ENCODE measurements at regions not wholly inside any gene's neighbourhood (a gene's known extent, or its start where the extent isn't known, plus 50 kb on each side); places are given as distances from the start of the nearest gene placed in this dataset.

- Histone ChIP-seq H4K20me1 (replicated peaks; ENCODE audit: insufficient read depth) (no peaks in the 10 kb centered on the region), H3K36me3 (ENCODE audit: insufficient read depth) (no peaks in the 10 kb centered on the region), H3K79me2 (replicated peaks; ENCODE audit: insufficient read depth) (no peaks in the 10 kb centered on the region), H3K4me3 (no peak overlapping the region), H3K4me2 (no peak overlapping the region), H2AFZ (no peak overlapping the region), H3F3A (replicated peaks; ENCODE audit: low read depth) (no peaks in the 10 kb centered on the region), H3K27me3 (ENCODE audit: insufficient read depth) (no peaks in the 10 kb centered on the region), H3K9me2 (ENCODE audit: insufficient read depth) (no peaks in the 10 kb centered on the region), H3K27ac (ENCODE audit: low read depth) (no peak overlapping the region), H3K4me1 (ENCODE audit: insufficient read depth) (peaks cover 6% of the 10 kb centered on the region)
- H3K4me1 Mint-ChIP-seq, result peaks cover 7% of the 10 kb centered on the region; the same call in 2 of the 3 replicates
- DNase-seq (ENCODE audit: low spot score) (no peak), ATAC-seq (no peak)
- no peak overlapping the region for H3K4me3 Mint-ChIP-seq
- TF ChIP-seq ETS1 (IDR thresholded peaks at IDR 0.05), result no peak
- TF ChIP-seq NANOG (IDR thresholded peaks at IDR 0.05; ENCODE audit: borderline replicate concordance), result no peak
- TF ChIP-seq JUNB (IDR thresholded peaks at IDR 0.05; ENCODE audit: unreplicated experiment), result no peak
- TF ChIP-seq ZNF114 (CRISPR knock-in tag; IDR thresholded peaks at IDR 0.05), result no peak
- no peak for TF ChIP-seq STAT1 (IDR thresholded peaks at IDR 0.05; ENCODE audit: unreplicated experiment)
- TF ChIP-seq, protein P1, sequence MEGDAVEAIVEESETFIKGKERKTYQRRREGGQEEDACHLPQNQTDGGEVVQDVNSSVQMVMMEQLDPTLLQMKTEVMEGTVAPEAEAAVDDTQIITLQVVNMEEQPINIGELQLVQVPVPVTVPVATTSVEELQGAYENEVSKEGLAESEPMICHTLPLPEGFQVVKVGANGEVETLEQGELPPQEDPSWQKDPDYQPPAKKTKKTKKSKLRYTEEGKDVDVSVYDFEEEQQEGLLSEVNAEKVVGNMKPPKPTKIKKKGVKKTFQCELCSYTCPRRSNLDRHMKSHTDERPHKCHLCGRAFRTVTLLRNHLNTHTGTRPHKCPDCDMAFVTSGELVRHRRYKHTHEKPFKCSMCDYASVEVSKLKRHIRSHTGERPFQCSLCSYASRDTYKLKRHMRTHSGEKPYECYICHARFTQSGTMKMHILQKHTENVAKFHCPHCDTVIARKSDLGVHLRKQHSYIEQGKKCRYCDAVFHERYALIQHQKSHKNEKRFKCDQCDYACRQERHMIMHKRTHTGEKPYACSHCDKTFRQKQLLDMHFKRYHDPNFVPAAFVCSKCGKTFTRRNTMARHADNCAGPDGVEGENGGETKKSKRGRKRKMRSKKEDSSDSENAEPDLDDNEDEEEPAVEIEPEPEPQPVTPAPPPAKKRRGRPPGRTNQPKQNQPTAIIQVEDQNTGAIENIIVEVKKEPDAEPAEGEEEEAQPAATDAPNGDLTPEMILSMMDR (conservative IDR thresholded peaks at IDR 0.05; ENCODE audit: low read depth in 2 of 2), result no peak
- TF ChIP-seq POLR2AphosphoS5 (IDR thresholded peaks at IDR 0.05; ENCODE audit: low read depth), result no peak
- H3K9me3 Mint-ChIP-seq, result no peaks in the 10 kb centered on the region
- no peak overlapping the region; the same call in 1 of the 2 replicates for H3K27ac Mint-ChIP-seq
- no peaks in the 10 kb centered on the region for H3K27me3 Mint-ChIP-seq (ENCODE audit: insufficient read depth, low read depth, poor library complexity)
- no peaks in the 10 kb centered on the region for H3K36me3 Mint-ChIP-seq (ENCODE audit: low read depth)
Measured at GRCh38 chr2:188151670-188152069, 140.0 kb upstream of the GULP1 start.

DNA sequence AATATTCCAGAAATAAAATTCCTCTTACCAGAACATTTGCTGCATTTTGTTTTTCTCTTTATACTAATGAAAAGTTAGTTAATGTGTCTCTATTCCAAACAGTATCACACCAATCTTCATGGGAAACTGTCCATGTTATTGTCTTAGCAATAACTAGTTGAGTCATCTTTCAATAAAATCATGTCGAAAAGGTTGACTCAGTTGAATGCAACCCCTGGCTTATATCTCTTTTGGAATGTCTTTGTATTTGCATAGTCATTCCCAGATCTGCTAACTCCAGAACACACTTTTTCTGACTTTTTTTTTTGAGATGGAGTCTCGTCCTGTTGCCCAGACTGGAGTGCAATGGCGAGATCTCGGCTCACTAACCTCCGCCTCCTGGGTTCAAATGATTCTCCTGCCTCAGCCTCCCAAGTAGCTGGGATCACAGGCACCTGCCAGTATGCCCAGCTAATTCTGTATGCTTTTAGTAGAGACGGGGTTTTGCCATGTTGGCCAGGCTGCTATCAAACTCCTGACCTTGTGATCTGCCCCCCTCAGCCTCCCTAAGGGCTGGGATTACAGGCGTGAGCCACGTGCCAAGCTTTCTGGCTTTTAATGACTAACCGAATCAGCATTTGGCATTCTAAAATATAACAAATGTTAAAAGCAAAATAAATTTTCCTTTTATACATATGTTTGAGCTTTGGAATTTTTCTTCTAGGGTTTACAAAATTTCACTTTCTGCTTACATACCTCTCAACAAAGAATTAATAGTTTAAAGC, 133.2 kb upstream of the GULP1 start:
- Histone ChIP-seq H4K20me1 (replicated peaks; ENCODE audit: insufficient read depth) (no peaks in the 10 kb centered on the region), H3F3A (replicated peaks; ENCODE audit: low read depth) (no peaks in the 10 kb centered on the region), H3K4me3 (no peak overlapping the region), H2AFZ (no peak overlapping the region), H3K4me1 (ENCODE audit: insufficient read depth) (no peaks in the 10 kb centered on the region), H3K27me3 (ENCODE audit: insufficient read depth) (no peaks in the 10 kb centered on the region), H3K4me2 (no peak overlapping the region), H3K36me3 (ENCODE audit: insufficient read depth) (no peaks in the 10 kb centered on the region), H3K27ac (ENCODE audit: low read depth) (no peak overlapping the region), H3K9me2 (ENCODE audit: insufficient read depth) (no peaks in the 10 kb centered on the region; the same call in 1 of the 2 replicates), H3K79me2 (replicated peaks; ENCODE audit: insufficient read depth) (no peaks in the 10 kb centered on the region)
- no peak overlapping the region for H3K27ac Mint-ChIP-seq
- H3K27me3 Mint-ChIP-seq (ENCODE audit: insufficient read depth, low read depth, poor library complexity), result peaks cover 3% of the 10 kb centered on the region
- H3K4me3 Mint-ChIP-seq, result no peak overlapping the region
- no peak for TF ChIP-seq EZH2 (IDR thresholded peaks at IDR 0.05; ENCODE audit: low read depth, unreplicated experiment)
- TF ChIP-seq, protein P1 (conservative IDR thresholded peaks at IDR 0.05; ENCODE audit: low read depth in 2 of 2), result no peak
- TF ChIP-seq, protein P2, sequence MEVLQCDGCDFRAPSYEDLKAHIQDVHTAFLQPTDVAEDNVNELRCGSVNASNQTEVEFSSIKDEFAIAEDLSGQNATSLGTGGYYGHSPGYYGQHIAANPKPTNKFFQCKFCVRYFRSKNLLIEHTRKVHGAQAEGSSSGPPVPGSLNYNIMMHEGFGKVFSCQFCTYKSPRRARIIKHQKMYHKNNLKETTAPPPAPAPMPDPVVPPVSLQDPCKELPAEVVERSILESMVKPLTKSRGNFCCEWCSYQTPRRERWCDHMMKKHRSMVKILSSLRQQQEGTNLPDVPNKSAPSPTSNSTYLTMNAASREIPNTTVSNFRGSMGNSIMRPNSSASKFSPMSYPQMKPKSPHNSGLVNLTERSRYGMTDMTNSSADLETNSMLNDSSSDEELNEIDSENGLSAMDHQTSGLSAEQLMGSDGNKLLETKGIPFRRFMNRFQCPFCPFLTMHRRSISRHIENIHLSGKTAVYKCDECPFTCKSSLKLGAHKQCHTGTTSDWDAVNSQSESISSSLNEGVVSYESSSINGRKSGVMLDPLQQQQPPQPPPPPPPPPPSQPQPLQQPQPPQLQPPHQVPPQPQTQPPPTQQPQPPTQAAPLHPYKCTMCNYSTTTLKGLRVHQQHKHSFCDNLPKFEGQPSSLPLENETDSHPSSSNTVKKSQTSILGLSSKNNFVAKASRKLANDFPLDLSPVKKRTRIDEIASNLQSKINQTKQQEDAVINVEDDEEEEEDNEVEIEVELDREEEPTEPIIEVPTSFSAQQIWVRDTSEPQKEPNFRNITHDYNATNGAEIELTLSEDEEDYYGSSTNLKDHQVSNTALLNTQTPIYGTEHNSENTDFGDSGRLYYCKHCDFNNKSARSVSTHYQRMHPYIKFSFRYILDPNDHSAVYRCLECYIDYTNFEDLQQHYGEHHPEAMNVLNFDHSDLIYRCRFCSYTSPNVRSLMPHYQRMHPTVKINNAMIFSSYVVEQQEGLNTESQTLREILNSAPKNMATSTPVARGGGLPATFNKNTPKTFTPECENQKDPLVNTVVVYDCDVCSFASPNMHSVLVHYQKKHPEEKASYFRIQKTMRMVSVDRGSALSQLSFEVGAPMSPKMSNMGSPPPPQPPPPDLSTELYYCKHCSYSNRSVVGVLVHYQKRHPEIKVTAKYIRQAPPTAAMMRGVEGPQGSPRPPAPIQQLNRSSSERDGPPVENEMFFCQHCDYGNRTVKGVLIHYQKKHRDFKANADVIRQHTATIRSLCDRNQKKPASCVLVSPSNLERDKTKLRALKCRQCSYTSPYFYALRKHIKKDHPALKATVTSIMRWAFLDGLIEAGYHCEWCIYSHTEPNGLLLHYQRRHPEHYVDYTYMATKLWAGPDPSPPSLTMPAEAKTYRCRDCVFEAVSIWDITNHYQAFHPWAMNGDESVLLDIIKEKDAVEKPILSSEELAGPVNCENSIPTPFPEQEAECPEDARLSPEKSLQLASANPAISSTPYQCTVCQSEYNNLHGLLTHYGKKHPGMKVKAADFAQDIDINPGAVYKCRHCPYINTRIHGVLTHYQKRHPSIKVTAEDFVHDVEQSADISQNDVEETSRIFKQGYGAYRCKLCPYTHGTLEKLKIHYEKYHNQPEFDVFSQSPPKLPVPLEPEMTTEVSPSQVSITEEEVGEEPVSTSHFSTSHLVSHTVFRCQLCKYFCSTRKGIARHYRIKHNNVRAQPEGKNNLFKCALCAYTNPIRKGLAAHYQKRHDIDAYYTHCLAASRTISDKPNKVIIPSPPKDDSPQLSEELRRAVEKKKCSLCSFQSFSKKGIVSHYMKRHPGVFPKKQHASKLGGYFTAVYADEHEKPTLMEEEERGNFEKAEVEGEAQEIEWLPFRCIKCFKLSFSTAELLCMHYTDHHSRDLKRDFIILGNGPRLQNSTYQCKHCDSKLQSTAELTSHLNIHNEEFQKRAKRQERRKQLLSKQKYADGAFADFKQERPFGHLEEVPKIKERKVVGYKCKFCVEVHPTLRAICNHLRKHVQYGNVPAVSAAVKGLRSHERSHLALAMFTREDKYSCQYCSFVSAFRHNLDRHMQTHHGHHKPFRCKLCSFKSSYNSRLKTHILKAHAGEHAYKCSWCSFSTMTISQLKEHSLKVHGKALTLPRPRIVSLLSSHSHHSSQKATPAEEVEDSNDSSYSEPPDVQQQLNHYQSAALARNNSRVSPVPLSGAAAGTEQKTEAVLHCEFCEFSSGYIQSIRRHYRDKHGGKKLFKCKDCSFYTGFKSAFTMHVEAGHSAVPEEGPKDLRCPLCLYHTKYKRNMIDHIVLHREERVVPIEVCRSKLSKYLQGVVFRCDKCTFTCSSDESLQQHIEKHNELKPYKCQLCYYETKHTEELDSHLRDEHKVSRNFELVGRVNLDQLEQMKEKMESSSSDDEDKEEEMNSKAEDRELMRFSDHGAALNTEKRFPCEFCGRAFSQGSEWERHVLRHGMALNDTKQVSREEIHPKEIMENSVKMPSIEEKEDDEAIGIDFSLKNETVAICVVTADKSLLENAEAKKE (CRISPR knock-in tag; IDR thresholded peaks at IDR 0.05), result no peak
- DNase-seq (ENCODE audit: low spot score) (no peak), ATAC-seq (no peak)
- H3K4me1 Mint-ChIP-seq, result no peaks in the 10 kb centered on the region
- no peaks in the 10 kb centered on the region for H3K36me3 Mint-ChIP-seq (ENCODE audit: low read depth)
- no peaks in the 10 kb centered on the region for H3K9me3 Mint-ChIP-seq
